H1 (cell line): ENCODE measurements at regions not wholly inside any gene's neighbourhood (a gene's known extent, or its start where the extent isn't known, plus 50 kb on each side); places are given as distances from the start of the nearest gene placed in this dataset.

Experiments
- EP300 ChIP-seq, 2 experiments: IDR thresholded peaks; 1 replicate in 1 of 2; 2 replicates in 1 of 2; pipeline ENCODE4 v1.6.1; 2011 to 2012; ENCODE audit warnings: low read depth in 2 of 2, low read length in 2 of 2, mild to moderate bottlenecking in 2 of 2, borderline replicate concordance in 1 of 2, inconsistent platforms in 1 of 2, moderate library complexity in 1 of 2
- KDM5A ChIP-seq: fragments of 200-600 bp; IDR thresholded peaks from 2 replicates; pipeline ENCODE4 v1.7.1; 2012; ENCODE audit warnings: mild to moderate bottlenecking, low read length, inconsistent platforms, mixed read lengths
- RAD21 ChIP-seq, 2 experiments: IDR thresholded peaks in 1 of 2; conservative IDR thresholded peaks in 1 of 2; 2 replicates each; pipeline ENCODE4 v1.6.1; 2011; ENCODE audit warnings: low read depth in 2 of 2, low read length in 2 of 2, improper control_type of control experiment in 1 of 2, inconsistent platforms in 1 of 2, mild to moderate bottlenecking in 1 of 2, moderate library complexity in 1 of 2
- RXRA ChIP-seq: IDR thresholded peaks from 2 replicates; pipeline ENCODE4 v1.6.1; 2011; ENCODE audit warnings: low read depth, mild to moderate bottlenecking, low read length, moderate library complexity; ENCODE audit not compliant: insufficient read depth
- SUZ12 ChIP-seq: fragments of 200-600 bp; sonication (generic); IDR thresholded peaks from 2 replicates; pipeline ENCODE4 v1.6.1; 2012; ENCODE audit warnings: mild to moderate bottlenecking, inconsistent platforms, low read length, moderate library complexity, mixed read lengths
- TF ChIP-seq, protein P1 (sequence below), 3 experiments: IDR thresholded peaks; 1 replicate in 2 of 3; 2 replicates in 1 of 3; pipeline versions ENCODE4 v1.5.1 to v1.6.1; 2011; ENCODE audit warnings: low read length in 3 of 3, mild to moderate bottlenecking in 3 of 3, inconsistent platforms in 2 of 3, low read depth in 1 of 3, moderate library complexity in 1 of 3; ENCODE audit not compliant: insufficient read depth in 1 of 3; ENCODE audit errors: control extremely low read depth in 1 of 3

DNA sequence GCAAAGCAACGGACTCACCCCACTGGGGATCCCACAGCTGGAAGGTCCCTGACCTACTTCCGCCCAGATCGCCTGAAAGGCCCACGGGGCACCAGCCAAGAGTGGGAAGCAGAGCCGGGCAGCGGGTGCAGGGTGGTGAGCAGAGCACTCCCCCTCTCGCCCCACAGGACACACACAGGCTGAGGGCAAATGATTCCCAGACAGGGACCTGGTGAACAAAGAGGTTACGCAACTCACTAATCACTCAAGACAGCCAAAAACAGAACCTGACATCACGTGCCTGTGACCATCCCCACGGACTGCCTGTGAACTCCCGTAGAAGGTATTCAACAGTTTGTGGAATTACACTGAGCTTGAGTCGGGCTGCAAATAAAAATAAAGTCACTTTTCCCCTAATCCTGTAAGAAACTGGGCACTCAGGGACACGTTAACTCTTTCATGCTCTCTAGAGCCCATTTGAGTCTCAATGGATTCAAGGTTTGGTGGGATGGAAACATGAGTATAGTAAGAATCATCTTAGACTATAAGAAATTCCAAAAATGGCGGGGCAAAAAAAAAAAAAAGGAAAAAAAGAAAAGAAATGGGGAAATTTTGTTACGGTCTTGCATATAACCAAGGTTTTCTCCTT lies 396.1 kb downstream of the SOX9 start:
- no peak for TF ChIP-seq KDM5A
- TF ChIP-seq, protein P1, sequence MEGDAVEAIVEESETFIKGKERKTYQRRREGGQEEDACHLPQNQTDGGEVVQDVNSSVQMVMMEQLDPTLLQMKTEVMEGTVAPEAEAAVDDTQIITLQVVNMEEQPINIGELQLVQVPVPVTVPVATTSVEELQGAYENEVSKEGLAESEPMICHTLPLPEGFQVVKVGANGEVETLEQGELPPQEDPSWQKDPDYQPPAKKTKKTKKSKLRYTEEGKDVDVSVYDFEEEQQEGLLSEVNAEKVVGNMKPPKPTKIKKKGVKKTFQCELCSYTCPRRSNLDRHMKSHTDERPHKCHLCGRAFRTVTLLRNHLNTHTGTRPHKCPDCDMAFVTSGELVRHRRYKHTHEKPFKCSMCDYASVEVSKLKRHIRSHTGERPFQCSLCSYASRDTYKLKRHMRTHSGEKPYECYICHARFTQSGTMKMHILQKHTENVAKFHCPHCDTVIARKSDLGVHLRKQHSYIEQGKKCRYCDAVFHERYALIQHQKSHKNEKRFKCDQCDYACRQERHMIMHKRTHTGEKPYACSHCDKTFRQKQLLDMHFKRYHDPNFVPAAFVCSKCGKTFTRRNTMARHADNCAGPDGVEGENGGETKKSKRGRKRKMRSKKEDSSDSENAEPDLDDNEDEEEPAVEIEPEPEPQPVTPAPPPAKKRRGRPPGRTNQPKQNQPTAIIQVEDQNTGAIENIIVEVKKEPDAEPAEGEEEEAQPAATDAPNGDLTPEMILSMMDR (IDR thresholded peaks at IDR 0.05; ENCODE audit: control extremely low read depth in 1 of 3, insufficient read depth in 1 of 3, low read depth in 1 of 3, low read length in 3 of 3): no peak
- TF ChIP-seq EP300 (IDR thresholded peaks at IDR 0.05; ENCODE audit: borderline replicate concordance in 1 of 2, low read depth in 2 of 2, low read length in 2 of 2): no peak
- no peak for TF ChIP-seq RXRA
- no peak for TF ChIP-seq SUZ12
- TF ChIP-seq RAD21 (IDR thresholded peaks at IDR 0.05 in 1 of 2, conservative IDR thresholded peaks at IDR 0.05 in 1 of 2; ENCODE audit: low read depth in 2 of 2, low read length in 2 of 2): no peak; a peak in 1 of 4 replicates
